ENCODE measurements at regions not wholly inside any gene's neighbourhood (a gene's known extent, or its start where the extent isn't known, plus 50 kb on each side); places are given as distances from the start of the nearest gene placed in this dataset.

- TF ChIP-seq, protein P1, sequence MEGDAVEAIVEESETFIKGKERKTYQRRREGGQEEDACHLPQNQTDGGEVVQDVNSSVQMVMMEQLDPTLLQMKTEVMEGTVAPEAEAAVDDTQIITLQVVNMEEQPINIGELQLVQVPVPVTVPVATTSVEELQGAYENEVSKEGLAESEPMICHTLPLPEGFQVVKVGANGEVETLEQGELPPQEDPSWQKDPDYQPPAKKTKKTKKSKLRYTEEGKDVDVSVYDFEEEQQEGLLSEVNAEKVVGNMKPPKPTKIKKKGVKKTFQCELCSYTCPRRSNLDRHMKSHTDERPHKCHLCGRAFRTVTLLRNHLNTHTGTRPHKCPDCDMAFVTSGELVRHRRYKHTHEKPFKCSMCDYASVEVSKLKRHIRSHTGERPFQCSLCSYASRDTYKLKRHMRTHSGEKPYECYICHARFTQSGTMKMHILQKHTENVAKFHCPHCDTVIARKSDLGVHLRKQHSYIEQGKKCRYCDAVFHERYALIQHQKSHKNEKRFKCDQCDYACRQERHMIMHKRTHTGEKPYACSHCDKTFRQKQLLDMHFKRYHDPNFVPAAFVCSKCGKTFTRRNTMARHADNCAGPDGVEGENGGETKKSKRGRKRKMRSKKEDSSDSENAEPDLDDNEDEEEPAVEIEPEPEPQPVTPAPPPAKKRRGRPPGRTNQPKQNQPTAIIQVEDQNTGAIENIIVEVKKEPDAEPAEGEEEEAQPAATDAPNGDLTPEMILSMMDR (IDR thresholded peaks at IDR 0.05) = no peak
- no peak for TF ChIP-seq POLR2A (IDR thresholded peaks at IDR 0.05)
These were observed 670.3 kb upstream of the NRSN1 start for GRCh38 chr6:23455754-23456153.
